GM12892 (cell line): ENCODE measurements at regions not wholly inside any gene's neighbourhood (a gene's known extent, or its start where the extent isn't known, plus 50 kb on each side); places are given as distances from the start of the nearest gene placed in this dataset.

Experiments used
- POLR2A ChIP-seq: IDR thresholded peaks from 2 replicates; pipeline ENCODE4 v1.6.1; 2011; ENCODE audit warnings: low read depth, low read length, control low read depth
- POLR2AphosphoS5 ChIP-seq: IDR thresholded peaks from 2 replicates; pipeline ENCODE4 v1.6.1; 2011; ENCODE audit warnings: low read depth, low read length, control low read depth

DNA sequence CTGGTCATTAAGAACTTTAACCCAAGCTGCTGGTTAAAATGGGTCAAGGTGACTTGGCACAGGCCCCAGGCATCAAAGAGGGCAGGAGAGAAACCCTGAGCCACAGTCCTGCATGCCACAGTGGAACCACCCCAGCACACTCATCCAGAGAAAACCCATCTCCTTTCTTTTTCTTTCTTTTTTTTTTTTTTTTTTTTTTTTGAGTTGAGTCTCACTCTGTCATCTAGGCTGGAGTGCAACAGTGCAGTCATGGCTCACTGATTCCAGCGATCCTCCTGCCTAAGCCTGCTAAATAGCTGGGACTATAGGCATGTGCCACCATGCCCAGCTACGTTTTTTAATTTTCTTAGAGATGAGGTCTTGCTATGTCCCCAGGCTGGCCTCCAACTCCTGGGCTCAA lies 109.2 kb upstream of the RAB4A start:
- TF ChIP-seq POLR2A (no peak), POLR2AphosphoS5 (no peak)
